CD4-positive, CD25-positive, alpha-beta regulatory T cell (primary cell): ENCODE measurements at regions not wholly inside any gene's neighbourhood (a gene's known extent, or its start where the extent isn't known, plus 50 kb on each side); places are given as distances from the start of the nearest gene placed in this dataset.

Experiments used
- ATAC-seq, 2 donors: fragments of 150-1000 bp; cut with Tn5 transposase; one replicate each; pipeline ENCODE4 v1.10.0; 2021; ENCODE audit warnings: low read depth in 2 of 2, moderate number of reproducible peaks in 2 of 2, moderate library complexity in 1 of 2
- DNase-seq, 3 donors: peaks; one replicate each; pipeline versions ENCODE4 v3.0.0 to v3.0.0-alpha.2; 2012 to 2022; ENCODE audit warnings: mixed read lengths in 1 of 3
- H3K27ac ChIP-seq: one replicate; pipeline ENCODE4 v1.7.0; 2013; ENCODE audit warnings: mild to moderate bottlenecking, low read length; ENCODE audit not compliant: insufficient read depth, poor library complexity, severe bottlenecking
- H3K27me3 ChIP-seq: one replicate; pipeline ENCODE4 v1.7.0; 2013; ENCODE audit warnings: low read length; ENCODE audit not compliant: control insufficient read depth, insufficient read depth
- H3K36me3 ChIP-seq: one replicate; pipeline ENCODE4 v1.7.0; 2013; ENCODE audit warnings: mild to moderate bottlenecking, low read length, moderate library complexity; ENCODE audit not compliant: control insufficient read depth, insufficient read depth
- H3K4me1 ChIP-seq: 2 replicates; pipeline ENCODE4 v1.7.0; 2013; ENCODE audit warnings: mild to moderate bottlenecking, low read length; ENCODE audit not compliant: insufficient read depth, control insufficient read depth, poor library complexity, severe bottlenecking
- H3K4me3 ChIP-seq: one replicate; pipeline ENCODE4 v1.7.0; 2013; ENCODE audit warnings: low read depth, mild to moderate bottlenecking, low read length, moderate library complexity
- H3K9me3 ChIP-seq, 2 experiments: 1 replicate in 1 of 2; 2 replicates in 1 of 2; pipeline ENCODE4 v1.7.0; 2013; ENCODE audit warnings: low read length in 2 of 2, mild to moderate bottlenecking in 1 of 2, moderate library complexity in 1 of 2; ENCODE audit not compliant: control insufficient read depth in 2 of 2
- H3K27ac Mint-ChIP-seq, 3 donors: one replicate each; pipeline ENCODE4 v1.8.0; 2020 to 2022; ENCODE audit warnings: mild to moderate bottlenecking in 3 of 3, mixed read lengths in 3 of 3, moderate library complexity in 2 of 3
- H3K27me3 Mint-ChIP-seq: one replicate; pipeline ENCODE4 v1.8.0; 2022; ENCODE audit warnings: mild to moderate bottlenecking, mixed read lengths
- H3K36me3 Mint-ChIP-seq: one replicate; pipeline ENCODE4 v1.8.0; 2020; ENCODE audit warnings: mixed read lengths
- H3K4me1 Mint-ChIP-seq, 4 donors: one replicate each; pipeline ENCODE4 v1.8.0; 2020 to 2022; ENCODE audit warnings: mixed read lengths in 4 of 4, mild to moderate bottlenecking in 1 of 4
- H3K4me3 Mint-ChIP-seq, 4 donors: one replicate each; pipeline ENCODE4 v1.8.0; 2020 to 2022; ENCODE audit warnings: mild to moderate bottlenecking in 4 of 4, mixed read lengths in 4 of 4, moderate library complexity in 3 of 4
- H3K9me3 Mint-ChIP-seq, 7 donors: one replicate each; pipeline ENCODE4 v1.8.0; 2020 to 2022; ENCODE audit warnings: mixed read lengths in 7 of 7, mild to moderate bottlenecking in 3 of 7, moderate library complexity in 2 of 7

DNA sequence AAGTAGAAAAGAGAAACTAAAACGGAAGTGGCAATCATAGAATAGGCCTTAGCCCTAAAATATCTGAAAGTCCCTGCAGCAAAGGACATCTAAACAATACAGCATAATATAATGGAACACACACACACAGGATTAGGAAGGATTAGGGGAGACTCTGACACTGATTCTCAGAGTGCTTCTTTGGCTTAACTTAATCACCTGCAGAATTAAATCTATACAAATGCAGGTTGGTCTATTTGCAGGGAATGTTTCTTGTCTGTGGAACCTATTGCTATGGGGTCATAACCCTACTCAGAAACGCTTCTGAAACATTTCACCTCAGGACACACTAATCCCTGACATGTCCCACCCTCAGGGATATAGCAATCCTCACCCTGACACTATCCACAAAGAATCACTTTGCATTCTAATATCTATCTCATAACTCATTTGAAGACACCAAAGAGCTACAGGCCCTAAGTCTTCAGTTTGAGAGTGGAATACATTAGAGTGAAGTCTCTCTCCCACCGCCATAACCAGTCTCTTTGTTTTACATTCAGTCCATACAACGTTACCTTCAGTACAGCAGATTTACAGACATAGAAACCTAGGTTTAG lies 1041.2 kb downstream of the TUSC7 start:
- H3K9me3 ChIP-seq = no peaks in the 10 kb centered on the region
- no peaks in the 10 kb centered on the region for H3K4me1 ChIP-seq
- no peaks in the 10 kb centered on the region for H3K36me3 Mint-ChIP-seq
- no peak overlapping the region for H3K27ac ChIP-seq
- no peaks in the 10 kb centered on the region for H3K36me3 ChIP-seq
- H3K9me3 Mint-ChIP-seq = peaks cover 0 to 16% (median 6%) of the 10 kb centered on the region in 7 donors
- H3K4me1 Mint-ChIP-seq = no peaks in the 10 kb centered on the region
- no peaks in the 10 kb centered on the region for H3K27me3 ChIP-seq
- H3K27ac Mint-ChIP-seq = no peak overlapping the region
- DNase-seq = no peak
- ATAC-seq = no peak
- H3K4me3 ChIP-seq = no peak overlapping the region
- H3K27me3 Mint-ChIP-seq = no peaks in the 10 kb centered on the region
- no peak overlapping the region for H3K4me3 Mint-ChIP-seq

DNA sequence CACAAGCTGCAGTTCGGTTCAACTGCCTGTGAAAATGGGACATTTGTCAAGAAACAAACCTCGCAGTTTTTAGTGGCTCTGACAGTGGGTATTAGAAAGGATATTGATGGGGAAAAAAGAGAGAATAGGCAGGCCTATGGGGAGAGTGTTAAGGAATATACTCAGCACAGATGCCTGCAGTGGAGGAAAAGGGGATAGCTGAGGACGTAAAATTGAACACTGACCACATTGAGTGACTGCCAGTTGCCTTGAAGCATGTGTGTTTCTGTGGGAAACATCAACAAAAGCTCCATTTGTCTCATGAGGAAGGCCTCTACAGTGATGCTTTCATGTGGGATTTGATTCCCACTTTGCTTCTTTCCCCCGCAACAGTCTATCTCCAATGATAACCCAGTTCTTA lies 1042.1 kb downstream of the TUSC7 start:
- Mint-ChIP-seq H3K27ac (no peak overlapping the region), H3K4me1 (no peaks in the 10 kb centered on the region), H3K36me3 (no peaks in the 10 kb centered on the region), H3K27me3 (no peaks in the 10 kb centered on the region), H3K4me3 (no peak overlapping the region), H3K9me3 (peaks cover 0 to 16% (median 6%) of the 10 kb centered on the region in 7 donors)
- H3K36me3 ChIP-seq = no peaks in the 10 kb centered on the region
- no peaks in the 10 kb centered on the region for H3K27me3 ChIP-seq
- ATAC-seq (no peak), DNase-seq (no peak)
- no peaks in the 10 kb centered on the region for H3K4me1 ChIP-seq
- H3K4me3 ChIP-seq = no peak overlapping the region
- H3K27ac ChIP-seq = no peak overlapping the region
- no peaks in the 10 kb centered on the region for H3K9me3 ChIP-seq

DNA sequence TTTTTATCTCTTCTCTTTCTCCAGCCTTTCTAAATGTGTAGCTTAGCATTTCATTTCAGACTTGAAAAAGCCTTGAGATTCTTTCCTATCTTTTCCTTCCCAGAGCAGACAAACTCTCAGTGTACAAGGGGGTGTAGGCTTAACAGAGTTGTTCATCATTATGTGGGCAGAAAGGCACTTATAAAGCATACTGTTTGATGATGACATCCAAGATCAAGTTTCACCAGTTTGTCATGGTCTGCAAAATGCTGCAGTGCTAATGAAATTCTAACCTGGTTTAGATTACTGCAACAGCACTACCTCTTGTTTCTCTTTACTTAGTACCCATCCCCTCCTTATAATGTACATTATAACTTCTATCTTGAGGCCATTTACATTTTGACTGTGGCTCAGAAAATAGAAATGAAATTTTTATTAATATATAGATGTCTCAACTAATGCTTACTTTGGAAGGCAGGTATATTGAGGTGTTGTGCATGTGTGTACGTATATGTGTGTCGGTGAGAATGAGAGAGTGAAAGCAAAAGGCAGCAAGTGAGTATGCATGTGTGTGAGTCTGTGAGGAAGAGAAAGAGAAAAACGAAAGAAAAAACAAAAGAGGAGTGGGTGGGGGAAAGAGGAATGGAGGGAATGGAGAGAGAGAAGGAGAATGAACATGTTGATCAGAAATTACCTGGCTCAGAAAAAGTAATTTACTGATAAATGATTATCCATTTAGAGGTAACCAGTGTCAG lies 1043.6 kb downstream of the TUSC7 start:
- DNase-seq (no peak), ATAC-seq (no peak)
- H3K4me1 ChIP-seq = no peaks in the 10 kb centered on the region
- no peak overlapping the region for H3K27ac ChIP-seq
- Mint-ChIP-seq H3K4me3 (no peak overlapping the region), H3K27ac (no peak overlapping the region), H3K9me3 (peaks cover 0 to 9% (median 4%) of the 10 kb centered on the region in 7 donors), H3K36me3 (no peaks in the 10 kb centered on the region), H3K4me1 (no peaks in the 10 kb centered on the region), H3K27me3 (no peaks in the 10 kb centered on the region)
- H3K9me3 ChIP-seq = no peaks in the 10 kb centered on the region
- H3K36me3 ChIP-seq = no peaks in the 10 kb centered on the region
- H3K4me3 ChIP-seq = no peak overlapping the region
- no peaks in the 10 kb centered on the region for H3K27me3 ChIP-seq

DNA sequence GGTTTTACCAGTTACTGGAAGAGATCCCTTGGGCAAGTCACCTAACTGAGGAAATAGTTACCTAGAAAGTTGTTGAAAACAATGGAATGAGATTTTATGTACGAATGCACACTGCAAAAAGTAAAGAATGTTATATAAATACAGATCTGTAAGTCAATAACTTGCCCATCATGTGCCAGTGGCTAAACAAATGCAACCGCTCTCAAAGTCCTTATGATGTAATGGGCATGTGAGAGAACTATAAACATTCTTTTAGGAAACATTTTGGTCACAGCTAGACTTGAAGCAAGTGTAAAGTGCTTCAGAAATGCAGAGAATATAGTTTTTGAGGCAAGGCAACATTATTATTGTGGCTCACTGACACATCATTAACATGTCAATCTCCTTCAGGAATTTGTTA lies 1044.5 kb downstream of the TUSC7 start:
- Mint-ChIP-seq H3K4me1 (no peaks in the 10 kb centered on the region), H3K27me3 (no peaks in the 10 kb centered on the region), H3K4me3 (no peak overlapping the region), H3K36me3 (no peaks in the 10 kb centered on the region), H3K9me3 (peaks cover 2 to 9% (median 5%) of the 10 kb centered on the region in 7 donors), H3K27ac (no peak overlapping the region)
- ATAC-seq = no peak
- DNase-seq = no peak
- Histone ChIP-seq H3K36me3 (no peaks in the 10 kb centered on the region), H3K4me3 (no peak overlapping the region), H3K27ac (no peak overlapping the region), H3K9me3 (no peaks in the 10 kb centered on the region), H3K4me1 (no peaks in the 10 kb centered on the region), H3K27me3 (no peaks in the 10 kb centered on the region)

DNA sequence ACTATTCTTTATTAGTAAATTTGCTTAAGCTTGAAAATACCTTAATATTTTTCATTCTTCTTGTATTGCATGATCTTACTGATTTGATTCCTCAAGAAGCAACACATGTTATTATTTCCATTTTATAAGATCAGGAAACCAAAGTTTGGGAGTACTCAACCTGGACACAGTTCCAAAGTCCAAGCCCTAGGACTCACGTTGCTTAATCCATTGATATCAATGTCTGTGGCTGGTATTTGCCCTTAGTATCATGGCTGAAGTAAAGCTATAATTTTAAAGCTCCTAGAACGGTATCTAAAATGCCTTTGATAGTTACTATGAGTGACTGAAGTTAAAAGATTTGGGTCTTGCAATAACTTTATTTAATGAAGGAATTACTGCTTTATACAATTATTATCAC lies 1045.3 kb downstream of the TUSC7 start:
- Mint-ChIP-seq H3K4me1 (no peaks in the 10 kb centered on the region), H3K36me3 (no peaks in the 10 kb centered on the region), H3K9me3 (peaks cover 2 to 8% (median 5%) of the 10 kb centered on the region in 7 donors)

DNA sequence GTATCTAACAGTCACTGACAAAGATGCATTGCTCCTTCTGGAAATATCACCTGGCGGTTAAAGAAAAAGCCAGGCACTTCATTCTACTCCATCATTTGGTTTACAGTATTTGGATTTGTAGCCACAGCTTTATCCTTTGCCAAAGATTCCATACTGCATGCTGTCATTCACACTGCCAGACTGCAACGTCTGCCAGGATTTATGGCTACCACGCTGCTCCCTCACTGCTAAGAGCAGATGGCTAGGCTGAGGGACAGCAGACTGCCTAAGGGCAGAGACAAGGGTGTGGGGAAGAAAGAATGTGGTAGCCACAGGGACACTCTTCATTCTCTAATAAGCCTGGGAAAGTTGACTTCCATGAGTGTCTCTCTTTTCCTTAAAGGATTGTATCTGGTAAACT lies 1047.0 kb downstream of the TUSC7 start:
- no peak overlapping the region for H3K27ac Mint-ChIP-seq
- H3K27me3 Mint-ChIP-seq = no peaks in the 10 kb centered on the region
- H3K27ac ChIP-seq = no peak overlapping the region
- H3K4me1 ChIP-seq = no peaks in the 10 kb centered on the region
- H3K4me3 ChIP-seq = no peak overlapping the region
- H3K27me3 ChIP-seq = no peaks in the 10 kb centered on the region
- H3K9me3 ChIP-seq = no peaks in the 10 kb centered on the region
- H3K4me1 Mint-ChIP-seq = no peaks in the 10 kb centered on the region
- peaks cover 4 to 11% (median 5%) of the 10 kb centered on the region in 7 donors for H3K9me3 Mint-ChIP-seq
- DNase-seq (no peak), ATAC-seq (no peak)
- H3K36me3 ChIP-seq = no peaks in the 10 kb centered on the region
- no peak overlapping the region for H3K4me3 Mint-ChIP-seq
- no peaks in the 10 kb centered on the region for H3K36me3 Mint-ChIP-seq

More for the DNA sequence above, 1045.3 kb downstream of the TUSC7 start:
- no peaks in the 10 kb centered on the region for H3K36me3 ChIP-seq
- H3K9me3 ChIP-seq = no peaks in the 10 kb centered on the region
- no peak overlapping the region for H3K4me3 ChIP-seq
- H3K4me3 Mint-ChIP-seq = no peak overlapping the region
- H3K27me3 Mint-ChIP-seq = no peaks in the 10 kb centered on the region
- H3K27ac Mint-ChIP-seq = no peak overlapping the region
- ATAC-seq = no peak
- DNase-seq = no peak
- no peaks in the 10 kb centered on the region for H3K27me3 ChIP-seq
- H3K4me1 ChIP-seq = no peaks in the 10 kb centered on the region
- H3K27ac ChIP-seq = no peak overlapping the region

DNA sequence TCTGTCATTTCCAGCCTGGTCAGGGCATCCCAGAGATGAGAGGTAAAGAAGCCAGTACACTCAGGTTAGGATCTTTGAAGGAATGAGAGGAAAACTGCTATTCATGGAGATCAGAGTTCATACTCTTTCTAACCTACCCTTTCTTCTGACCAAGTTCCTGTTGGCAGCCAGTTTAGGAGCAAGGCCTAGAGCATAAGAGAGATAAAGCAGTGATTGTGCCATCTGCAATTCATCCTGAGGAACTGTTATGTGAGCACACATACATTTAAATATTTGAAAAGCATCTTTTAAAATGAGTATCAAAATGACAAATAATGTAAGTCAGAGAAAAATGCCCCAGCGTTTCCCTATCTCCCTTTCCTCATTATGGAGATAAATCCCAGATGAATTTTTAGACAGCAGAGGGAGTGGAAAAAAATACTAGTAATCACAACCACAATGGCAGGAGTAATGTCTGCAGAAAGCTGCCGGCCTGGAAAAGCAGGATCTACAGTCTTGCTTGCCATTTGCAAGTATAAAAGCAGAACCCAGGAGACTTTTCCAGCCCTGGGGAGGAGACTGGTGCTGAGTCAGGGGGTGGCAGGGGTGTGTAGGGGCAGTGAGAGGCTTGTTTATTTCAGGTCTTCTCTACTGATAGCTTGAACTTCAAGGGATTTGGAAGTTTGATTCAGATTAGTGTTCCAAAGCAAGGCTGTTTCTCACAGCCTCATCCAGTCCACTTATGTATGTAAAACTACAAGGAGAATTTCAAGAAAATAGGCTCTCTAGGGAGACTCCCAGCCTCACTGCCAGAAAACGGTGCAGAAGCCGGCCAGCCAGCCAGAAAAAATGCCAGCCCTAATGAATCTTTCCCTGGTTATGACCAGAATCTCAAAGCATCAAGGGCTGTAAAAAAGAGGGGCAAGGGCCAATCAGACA lies 1052.4 kb downstream of the TUSC7 start:
- H3K4me3 Mint-ChIP-seq = no peak overlapping the region
- H3K27ac ChIP-seq = no peak overlapping the region
- no peaks in the 10 kb centered on the region for H3K36me3 Mint-ChIP-seq
- peaks cover 2 to 14% (median 6%) of the 10 kb centered on the region in 7 donors for H3K9me3 Mint-ChIP-seq
- no peaks in the 10 kb centered on the region for H3K27me3 Mint-ChIP-seq
- H3K4me3 ChIP-seq = no peak overlapping the region
- no peaks in the 10 kb centered on the region for H3K36me3 ChIP-seq
- H3K27me3 ChIP-seq = no peaks in the 10 kb centered on the region
- ATAC-seq (no peak), DNase-seq (no peak)
- H3K4me1 ChIP-seq = no peaks in the 10 kb centered on the region
- no peak overlapping the region for H3K27ac Mint-ChIP-seq
- H3K9me3 ChIP-seq = no peaks in the 10 kb centered on the region
- no peaks in the 10 kb centered on the region for H3K4me1 Mint-ChIP-seq
